Fibroblast of the conjunctiva (primary cell): ENCODE measurements at regions not wholly inside any gene's neighbourhood (a gene's known extent, or its start where the extent isn't known, plus 50 kb on each side); places are given as distances from the start of the nearest gene placed in this dataset.
"Not testable (repeated sequence)": the region's sequence is repeated elsewhere in the genome, so short reads cannot be mapped to it uniquely, and the experiment has no call there.

ENCODE experiments used
- DNase-seq: peaks from one replicate; pipeline ENCODE4 v3.0.0-alpha.2; 2010; ENCODE audit warnings: low read depth

DNA sequence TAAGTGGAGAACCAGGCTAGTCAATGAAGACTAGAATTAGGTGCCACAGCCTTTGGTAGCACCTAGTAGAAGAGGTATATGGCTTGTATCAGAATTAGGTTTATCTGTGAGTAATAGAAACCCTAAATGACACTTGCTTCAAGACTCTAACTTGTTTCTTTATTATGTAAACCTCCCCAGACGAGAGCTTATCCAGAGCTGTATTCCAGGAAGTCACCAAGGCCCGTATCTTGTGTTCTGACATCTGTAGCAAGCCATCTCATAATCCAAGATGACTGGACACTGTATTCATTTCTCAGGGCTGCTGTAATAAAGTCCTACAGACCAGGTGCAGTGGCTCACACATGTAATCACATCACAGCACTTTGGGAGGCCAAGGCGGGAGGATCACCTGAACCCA, 56.7 kb upstream of the PPP1R12A start:
- no peak for DNase-seq

DNA sequence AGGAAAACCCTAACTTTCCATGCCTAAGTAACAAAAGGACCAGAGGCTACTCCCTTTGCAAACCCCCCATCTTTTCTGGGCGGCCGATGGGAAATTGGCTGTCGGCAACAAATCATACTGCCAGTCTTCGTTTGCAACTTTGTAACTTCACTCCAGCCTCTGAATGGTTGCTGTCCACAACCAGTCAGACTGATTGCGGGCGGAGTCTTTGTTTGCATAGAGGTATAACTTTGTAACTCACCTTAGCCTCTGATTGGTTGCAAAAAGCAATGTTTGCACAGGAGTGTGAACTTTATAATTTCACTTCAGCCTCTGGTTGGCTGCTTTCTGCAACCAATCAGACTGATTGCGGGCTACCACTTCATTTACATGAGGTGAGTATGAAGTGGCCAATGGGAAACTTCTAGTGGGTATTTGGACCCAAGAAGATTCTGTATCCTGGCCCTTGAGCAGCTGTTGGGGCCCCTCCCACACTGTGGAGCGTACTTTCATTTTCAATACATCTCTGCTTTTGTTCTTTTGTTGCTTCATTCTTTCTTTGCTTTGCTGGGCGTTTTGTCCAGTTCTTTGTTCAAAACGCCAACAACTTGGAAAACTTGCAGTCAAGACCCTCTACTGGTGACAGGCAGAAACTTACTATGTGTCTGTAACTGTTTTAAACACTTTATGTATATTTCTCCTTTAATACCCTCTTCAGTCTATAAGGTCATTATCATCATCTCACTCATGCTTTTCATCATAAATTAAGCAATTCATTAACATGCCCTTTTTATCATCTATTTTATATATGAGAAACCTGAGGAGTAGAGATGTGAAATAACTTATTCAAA, 55.8 kb upstream of the PPP1R12A start:
- DNase-seq: not testable (repeated sequence)

DNA sequence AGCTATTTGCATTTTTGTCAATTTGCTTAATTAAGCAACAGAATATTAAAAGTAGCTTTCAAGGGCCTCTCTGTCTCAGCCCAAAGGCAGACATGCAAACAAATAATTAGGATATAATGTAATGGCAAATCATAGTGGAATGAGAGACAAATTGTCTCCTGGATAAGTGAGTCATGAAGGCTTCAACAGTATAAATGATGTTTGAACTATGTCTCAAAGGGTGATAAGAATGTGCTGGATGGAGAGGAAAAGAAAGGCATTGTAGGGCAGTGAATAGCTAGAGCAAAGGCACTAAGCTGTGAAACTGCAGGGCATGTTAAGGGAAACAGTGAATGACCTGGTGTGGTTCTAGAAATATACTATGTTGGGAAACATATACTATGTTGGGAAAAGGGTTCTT, 53.5 kb upstream of the PPP1R12A start:
- DNase-seq: no peak

DNA sequence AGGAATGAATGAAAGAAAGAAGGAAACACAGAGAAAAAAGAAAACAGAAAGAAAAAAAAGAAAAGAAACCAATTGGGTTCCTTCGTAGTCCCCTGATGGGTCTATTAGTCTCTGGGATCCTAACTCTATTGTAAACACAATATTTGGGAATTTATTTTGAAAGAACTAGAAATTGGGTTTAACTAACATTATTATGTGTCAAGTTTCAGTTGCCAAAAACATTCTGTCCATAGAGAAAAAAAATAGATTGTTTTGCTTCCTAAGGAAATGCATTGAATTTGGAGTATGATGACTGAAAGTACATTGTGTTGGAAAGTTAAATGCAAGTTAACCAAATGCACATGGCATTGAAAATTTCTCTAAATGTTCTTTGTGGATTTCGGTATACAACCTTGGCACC, 52.8 kb upstream of the PPP1R12A start:
- DNase-seq: no peak
